HCT116 (cell line): ENCODE measurements at regions not wholly inside any gene's neighbourhood (a gene's known extent, or its start where the extent isn't known, plus 50 kb on each side); places are given as distances from the start of the nearest gene placed in this dataset.

Experiments used
- ATAC-seq: fragments of 200-7000 bp; cut with Tn5 transposase; 2 replicates; pipeline ENCODE4 v1.9.1; 2020; ENCODE audit warnings: mild to moderate bottlenecking, moderate library complexity
- BruUV-seq: library from RNA; stranded (reverse); fragments of 400-500 nt; replicated peaks from 2 replicates; lab custom pipeline; 2021; lab: Mats Ljungman, UMichigan
- CTCF ChIA-PET: fragments of 300-600 bp; sonication (Branson Sonifier 250); formaldehyde crosslinking; loops from one replicate; lab custom pipeline; 2021; ENCODE audit warnings: antibody characterized with exemption; lab: Charles Lee
- POLR2A ChIA-PET: fragments of 300-600, 350-600 bp; sonication (Branson Sonifier 250); formaldehyde crosslinking; loops from one replicate; lab custom pipeline; 2021; ENCODE audit warnings: antibody characterized with exemption; lab: Charles Lee
- RAD21 ChIA-PET, 2 experiments: fragments of 300-600 bp; sonication (Branson Sonifier 250); formaldehyde crosslinking; loops; one replicate each; lab custom pipeline; 2023; ENCODE audit warnings: low total read pairs in 2 of 2; ENCODE audit not compliant: uncharacterized antibody in 2 of 2, unreplicated experiment in 2 of 2, low non-redundant PET in 1 of 2; lab: Charles Lee
- DNase-seq: peaks from one replicate; pipeline ENCODE4 v3.0.0-alpha.2; 2010; ENCODE audit warnings: low read depth, low spot score
- H2AFZ ChIP-seq: fragments of 200-600 bp; shearing (Covaris generic), sonication (generic); 2 replicates; pipeline ENCODE4 v1.6.1; 2017; ENCODE audit warnings: low read depth, mixed run types, mixed read lengths, antibody characterized with exemption, low read length; ENCODE audit not compliant: poor library complexity, severe bottlenecking
- H3K27ac ChIP-seq: 2 replicates; pipeline ENCODE4 v1.5.1; 2012; ENCODE audit warnings: low read depth, low read length
- H3K27me3 ChIP-seq: fragments of 200-600 bp; sonication (generic); 2 replicates; pipeline ENCODE4 v1.6.1; 2016; ENCODE audit warnings: mixed run types, low read length, mixed read lengths; ENCODE audit not compliant: insufficient read depth
- H3K36me3 ChIP-seq, 2 experiments: fragments of 200-500 bp in 1 of 2; fragments of 200-600 bp in 1 of 2; sonication (Bioruptor generic) in 1 of 2; sonication (generic) in 1 of 2; 2 replicates each; pipeline versions ENCODE4 v1.5.1 to v1.6.1; 2014 to 2016; ENCODE audit warnings: low read length in 2 of 2, inconsistent platforms in 1 of 2, mixed read lengths in 1 of 2, mixed run types in 1 of 2; ENCODE audit not compliant: insufficient read depth in 2 of 2, control insufficient read depth in 1 of 2
- H3K4me1 ChIP-seq, 2 experiments: fragments of 200-600 bp in 1 of 2; sonication (generic) in 1 of 2; 2 replicates each; pipeline versions ENCODE4 v1.5.1 to v1.6.1; 2012 to 2017; ENCODE audit warnings: low read length in 2 of 2, inconsistent platforms in 1 of 2, mild to moderate bottlenecking in 1 of 2, mixed read lengths in 1 of 2, mixed run types in 1 of 2, moderate library complexity in 1 of 2; ENCODE audit not compliant: insufficient read depth in 2 of 2, control insufficient read depth in 1 of 2
- H3K4me2 ChIP-seq: fragments of 200-600 bp; sonication (generic); 2 replicates; pipeline ENCODE4 v1.6.1; 2017; ENCODE audit warnings: mixed run types, low read length, mixed read lengths
- H3K4me3 ChIP-seq, 2 experiments: fragments of 200-600 bp in 1 of 2; sonication (generic) in 1 of 2; replicated peaks in 1 of 2; 2 replicates each; pipeline ENCODE4 v1.5.1; 2011 to 2016; ENCODE audit warnings: low read length in 2 of 2, control low read depth in 1 of 2, low read depth in 1 of 2, mild to moderate bottlenecking in 1 of 2, mixed read lengths in 1 of 2, mixed run types in 1 of 2
- H3K79me2 ChIP-seq: fragments of 200-600 bp; sonication (generic); 2 replicates; pipeline ENCODE4 v1.6.1; 2017; ENCODE audit warnings: mild to moderate bottlenecking, mixed run types, low read length, moderate library complexity, mixed read lengths; ENCODE audit not compliant: insufficient read depth
- H3K9ac ChIP-seq: fragments of 200-600 bp; sonication (generic); 2 replicates; pipeline ENCODE4 v1.6.1; 2016; ENCODE audit warnings: low read length, mixed read lengths
- H3K9me2 ChIP-seq: fragments of 200-600 bp; sonication (generic), shearing (Covaris generic); 2 replicates; pipeline ENCODE4 v1.6.1; 2017; ENCODE audit warnings: mixed run types, mild to moderate bottlenecking, moderate library complexity; ENCODE audit not compliant: insufficient read depth
- H3K9me3 ChIP-seq, 2 experiments: fragments of 200-500 bp in 1 of 2; fragments of 200-600 bp in 1 of 2; sonication (Bioruptor generic) in 1 of 2; sonication (generic) in 1 of 2; 2 replicates each; pipeline ENCODE4 v1.6.1; 2014 to 2017; ENCODE audit warnings: low read length in 2 of 2, mixed read lengths in 2 of 2, inconsistent platforms in 1 of 2, low read depth in 1 of 2, mild to moderate bottlenecking in 1 of 2, mixed run types in 1 of 2, moderate library complexity in 1 of 2; ENCODE audit not compliant: control insufficient read depth in 1 of 2, insufficient read depth in 1 of 2
- H4K20me1 ChIP-seq: fragments of 200-600 bp; sonication (generic), shearing (Covaris generic); 2 replicates; pipeline ENCODE4 v1.6.1; 2017; ENCODE audit warnings: mixed run types, mild to moderate bottlenecking, moderate library complexity; ENCODE audit not compliant: insufficient read depth
- CBX3 ChIP-seq: IDR thresholded peaks from 2 replicates; pipeline ENCODE4 v1.6.1; 2012; ENCODE audit warnings: low read depth
- CEBPB ChIP-seq: IDR thresholded peaks from 2 replicates; pipeline ENCODE4 v1.6.1; 2012; ENCODE audit warnings: low read depth
- EGR1 ChIP-seq: IDR thresholded peaks from 2 replicates; pipeline ENCODE4 v1.6.1; 2012; ENCODE audit warnings: low read depth
- EZH2 ChIP-seq: fragments of 200-600 bp; sonication (generic); IDR thresholded peaks from 2 replicates; pipeline ENCODE4 v1.6.1; 2017; ENCODE audit warnings: antibody characterized with exemption, mixed run types
- FOSL1 ChIP-seq: IDR thresholded peaks from 2 replicates; pipeline ENCODE4 v1.6.1; 2012; ENCODE audit warnings: low read depth
- RAD21 ChIP-seq: IDR thresholded peaks from 2 replicates; pipeline ENCODE4 v1.6.1; 2012; ENCODE audit warnings: low read depth, mild to moderate bottlenecking
- SP1 ChIP-seq: IDR thresholded peaks from 2 replicates; pipeline ENCODE4 v1.6.1; 2012; ENCODE audit warnings: low read depth
- SRF ChIP-seq: IDR thresholded peaks from 2 replicates; pipeline ENCODE4 v1.6.1; 2012; ENCODE audit warnings: low read depth
- ZFX ChIP-seq: fragments of 450-650 bp; IDR thresholded peaks from 2 replicates; pipeline ENCODE4 v1.6.1; 2017
- ZNF274 ChIP-seq: fragments of 200-500 bp; sonication (Bioruptor generic); IDR thresholded peaks from 2 replicates; pipeline ENCODE4 v1.6.1; 2014; ENCODE audit warnings: mild to moderate bottlenecking, low read depth, low read length, inconsistent platforms
- intact Hi-C: fragments of 100-400 bp; cut with micrococcal nuclease; formaldehyde crosslinking; loops from 2 replicates; pipeline ENCODE4 v1.10.0; 2022
- TF ChIP-seq, protein P1 (sequence below): IDR thresholded peaks from 2 replicates; pipeline ENCODE4 v1.6.1; 2012
- TF ChIP-seq, protein P2 (sequence below): IDR thresholded peaks from 2 replicates; pipeline ENCODE4 v1.6.1; 2012; ENCODE audit warnings: low read depth
- TF ChIP-seq, protein P3 (sequence below): IDR thresholded peaks from 2 replicates; pipeline ENCODE4 v1.6.1; 2011; ENCODE audit warnings: mild to moderate bottlenecking, low read length, moderate library complexity; ENCODE audit not compliant: insufficient replicate concordance; ENCODE audit errors: extremely low read depth
- TF ChIP-seq, protein P4 (sequence below): IDR thresholded peaks from 2 replicates; pipeline ENCODE4 v1.6.1; 2012

DNA sequence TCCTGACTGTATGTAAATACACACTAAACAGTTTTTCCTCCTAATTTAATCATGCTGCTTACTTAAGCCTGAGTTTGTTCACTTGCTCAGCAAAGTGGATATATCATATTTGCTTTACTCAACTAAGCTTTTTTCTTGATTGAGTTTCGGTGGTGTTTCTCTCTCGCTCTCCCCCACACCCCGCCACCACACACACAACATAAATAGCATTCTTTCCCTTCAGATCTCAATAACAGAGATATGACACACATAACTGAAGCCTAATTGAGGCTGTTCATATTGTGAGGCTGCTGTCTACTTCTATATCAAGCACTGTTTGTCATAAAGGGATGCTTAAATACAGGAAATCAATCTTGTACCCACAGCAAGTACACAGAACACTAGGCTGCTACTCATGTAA lies 364.9 kb downstream of the FAT3 start:
- Histone ChIP-seq H3K9me2 (no peaks in the 10 kb centered on the region), H3K9me3 (no peaks in the 10 kb centered on the region; a peak in 1 of 4 replicates), H3K27me3 (no peaks in the 10 kb centered on the region), H4K20me1 (no peaks in the 10 kb centered on the region), H3K36me3 (no peaks in the 10 kb centered on the region), H3K4me2 (no peak overlapping the region), H2AFZ (no peak overlapping the region), H3K4me3 (no peak overlapping the region), H3K9ac (no peak overlapping the region), H3K4me1 (no peaks in the 10 kb centered on the region), H3K79me2 (no peaks in the 10 kb centered on the region), H3K27ac (no peak overlapping the region)
- ChIA-PET RAD21 (no interaction called here), POLR2A (no interaction called here), CTCF (no interaction called here)
- TF ChIP-seq, protein P1, sequence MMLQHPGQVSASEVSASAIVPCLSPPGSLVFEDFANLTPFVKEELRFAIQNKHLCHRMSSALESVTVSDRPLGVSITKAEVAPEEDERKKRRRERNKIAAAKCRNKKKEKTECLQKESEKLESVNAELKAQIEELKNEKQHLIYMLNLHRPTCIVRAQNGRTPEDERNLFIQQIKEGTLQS = no peak
- no peak for TF ChIP-seq ZNF274
- TF ChIP-seq CEBPB = no peak
- TF ChIP-seq, protein P2, sequence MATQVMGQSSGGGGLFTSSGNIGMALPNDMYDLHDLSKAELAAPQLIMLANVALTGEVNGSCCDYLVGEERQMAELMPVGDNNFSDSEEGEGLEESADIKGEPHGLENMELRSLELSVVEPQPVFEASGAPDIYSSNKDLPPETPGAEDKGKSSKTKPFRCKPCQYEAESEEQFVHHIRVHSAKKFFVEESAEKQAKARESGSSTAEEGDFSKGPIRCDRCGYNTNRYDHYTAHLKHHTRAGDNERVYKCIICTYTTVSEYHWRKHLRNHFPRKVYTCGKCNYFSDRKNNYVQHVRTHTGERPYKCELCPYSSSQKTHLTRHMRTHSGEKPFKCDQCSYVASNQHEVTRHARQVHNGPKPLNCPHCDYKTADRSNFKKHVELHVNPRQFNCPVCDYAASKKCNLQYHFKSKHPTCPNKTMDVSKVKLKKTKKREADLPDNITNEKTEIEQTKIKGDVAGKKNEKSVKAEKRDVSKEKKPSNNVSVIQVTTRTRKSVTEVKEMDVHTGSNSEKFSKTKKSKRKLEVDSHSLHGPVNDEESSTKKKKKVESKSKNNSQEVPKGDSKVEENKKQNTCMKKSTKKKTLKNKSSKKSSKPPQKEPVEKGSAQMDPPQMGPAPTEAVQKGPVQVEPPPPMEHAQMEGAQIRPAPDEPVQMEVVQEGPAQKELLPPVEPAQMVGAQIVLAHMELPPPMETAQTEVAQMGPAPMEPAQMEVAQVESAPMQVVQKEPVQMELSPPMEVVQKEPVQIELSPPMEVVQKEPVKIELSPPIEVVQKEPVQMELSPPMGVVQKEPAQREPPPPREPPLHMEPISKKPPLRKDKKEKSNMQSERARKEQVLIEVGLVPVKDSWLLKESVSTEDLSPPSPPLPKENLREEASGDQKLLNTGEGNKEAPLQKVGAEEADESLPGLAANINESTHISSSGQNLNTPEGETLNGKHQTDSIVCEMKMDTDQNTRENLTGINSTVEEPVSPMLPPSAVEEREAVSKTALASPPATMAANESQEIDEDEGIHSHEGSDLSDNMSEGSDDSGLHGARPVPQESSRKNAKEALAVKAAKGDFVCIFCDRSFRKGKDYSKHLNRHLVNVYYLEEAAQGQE = no peak
- TF ChIP-seq EGR1 = no peak
- DNase-seq = no peak
- no peak for ATAC-seq
- BruUV-seq = no TSS peak
- intact Hi-C loops = no loop called here

DNA sequence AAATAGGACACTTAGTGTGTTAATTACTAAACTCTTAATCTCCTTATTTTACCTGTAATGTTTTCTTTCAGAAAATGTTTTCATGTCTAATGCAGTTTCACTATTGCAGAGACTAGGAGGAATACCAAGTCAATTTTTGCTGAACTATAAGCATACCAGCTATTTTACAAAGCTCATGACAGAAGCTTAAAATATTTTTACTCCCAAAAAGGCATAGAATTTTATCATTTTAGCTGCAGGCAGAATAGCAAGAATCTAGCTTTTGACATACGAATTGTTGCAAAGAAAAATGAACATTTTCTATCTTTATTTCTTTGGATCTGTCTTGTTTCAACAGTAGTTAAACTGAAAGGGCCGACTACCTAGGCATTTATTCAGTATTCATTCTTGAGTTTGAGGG lies 366.9 kb downstream of the FAT3 start:
- Histone ChIP-seq H3K4me1 (no peaks in the 10 kb centered on the region), H3K9me2 (no peaks in the 10 kb centered on the region), H3K9me3 (peaks cover 0 to under 1% of the 10 kb centered on the region in 2 experiments; a peak in 1 of 4 replicates), H3K27ac (no peak overlapping the region), H3K9ac (no peak overlapping the region), H4K20me1 (no peaks in the 10 kb centered on the region), H3K36me3 (no peaks in the 10 kb centered on the region), H3K4me2 (no peak overlapping the region), H3K27me3 (no peaks in the 10 kb centered on the region), H3K4me3 (no peak overlapping the region), H3K79me2 (no peaks in the 10 kb centered on the region), H2AFZ (no peak overlapping the region)
- intact Hi-C loops = no loop called here
- ChIA-PET CTCF (no interaction called here), POLR2A (no interaction called here), RAD21 (no interaction called here)
- DNase-seq (no peak), ATAC-seq (no peak)
- BruUV-seq = no TSS peak
- TF ChIP-seq, protein P3, sequence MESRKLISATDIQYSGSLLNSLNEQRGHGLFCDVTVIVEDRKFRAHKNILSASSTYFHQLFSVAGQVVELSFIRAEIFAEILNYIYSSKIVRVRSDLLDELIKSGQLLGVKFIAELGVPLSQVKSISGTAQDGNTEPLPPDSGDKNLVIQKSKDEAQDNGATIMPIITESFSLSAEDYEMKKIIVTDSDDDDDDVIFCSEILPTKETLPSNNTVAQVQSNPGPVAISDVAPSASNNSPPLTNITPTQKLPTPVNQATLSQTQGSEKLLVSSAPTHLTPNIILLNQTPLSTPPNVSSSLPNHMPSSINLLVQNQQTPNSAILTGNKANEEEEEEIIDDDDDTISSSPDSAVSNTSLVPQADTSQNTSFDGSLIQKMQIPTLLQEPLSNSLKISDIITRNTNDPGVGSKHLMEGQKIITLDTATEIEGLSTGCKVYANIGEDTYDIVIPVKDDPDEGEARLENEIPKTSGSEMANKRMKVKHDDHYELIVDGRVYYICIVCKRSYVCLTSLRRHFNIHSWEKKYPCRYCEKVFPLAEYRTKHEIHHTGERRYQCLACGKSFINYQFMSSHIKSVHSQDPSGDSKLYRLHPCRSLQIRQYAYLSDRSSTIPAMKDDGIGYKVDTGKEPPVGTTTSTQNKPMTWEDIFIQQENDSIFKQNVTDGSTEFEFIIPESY = no peak
- no peak for TF ChIP-seq ZNF274
- no peak for TF ChIP-seq SRF
- no peak for TF ChIP-seq CBX3
- no peak for TF ChIP-seq FOSL1
- TF ChIP-seq, protein P4, sequence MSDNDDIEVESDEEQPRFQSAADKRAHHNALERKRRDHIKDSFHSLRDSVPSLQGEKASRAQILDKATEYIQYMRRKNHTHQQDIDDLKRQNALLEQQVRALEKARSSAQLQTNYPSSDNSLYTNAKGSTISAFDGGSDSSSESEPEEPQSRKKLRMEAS = no peak
- no peak for TF ChIP-seq EZH2
- no peak for TF ChIP-seq ZFX
- TF ChIP-seq SP1 = no peak
- TF ChIP-seq RAD21 = no peak
